HG03469 (cell line): ENCODE measurements at regions not wholly inside any gene's neighbourhood (a gene's known extent, or its start where the extent isn't known, plus 50 kb on each side); places are given as distances from the start of the nearest gene placed in this dataset.
"Not testable (repeated sequence)": the region's sequence is repeated elsewhere in the genome, so short reads cannot be mapped to it uniquely, and the experiment has no call there.

ENCODE experiments used
- ATAC-seq: cut with Tn5 transposase; IDR thresholded peaks from one replicate; pipeline ENCODE4 v1.9.1; 2021; ENCODE audit warnings: mild to moderate bottlenecking, moderate library complexity, moderate number of reproducible peaks; ENCODE audit not compliant: unreplicated experiment

DNA sequence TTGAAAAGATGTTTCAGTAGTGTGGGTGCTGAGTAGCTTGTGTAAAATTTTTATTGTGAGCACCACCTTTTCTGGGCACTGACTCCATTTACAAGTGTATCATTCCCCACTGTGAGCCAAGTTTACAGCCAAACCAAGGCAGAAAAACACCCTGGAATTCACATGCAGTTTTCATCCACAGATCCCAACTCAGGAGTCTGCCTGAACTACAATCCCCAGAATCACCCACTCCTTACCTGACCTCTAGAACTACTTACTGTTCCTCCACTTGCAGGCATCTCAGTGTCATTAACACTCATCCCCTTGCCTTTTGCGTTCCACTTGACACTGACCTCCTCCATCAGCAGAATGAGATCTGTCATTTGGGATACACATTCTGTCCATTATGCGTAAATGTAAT lies 2042.6 kb upstream of the CDH6 start:
- no peak for ATAC-seq

GRCh38 chr5:29148581-29148980 lies 2044.9 kb upstream of the CDH6 start:
- no peak for ATAC-seq

DNA sequence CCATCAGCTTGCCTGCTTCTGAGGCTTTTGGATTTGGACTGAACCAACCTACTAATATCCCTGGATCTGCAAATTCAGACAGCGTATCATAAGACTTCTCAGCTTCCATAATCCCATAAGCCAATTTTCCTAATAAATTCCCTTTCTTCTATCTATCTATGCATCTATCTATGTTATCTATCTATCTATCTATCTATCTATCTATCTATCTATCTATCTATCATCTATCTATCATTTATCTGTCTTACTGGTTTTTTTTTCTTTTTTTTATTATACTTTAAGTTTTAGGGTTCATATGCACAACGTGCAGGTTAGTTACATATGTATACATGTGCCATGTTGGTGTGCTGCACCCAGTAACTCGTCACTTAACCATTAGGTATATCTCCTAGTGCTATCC lies 2045.4 kb upstream of the CDH6 start:
- ATAC-seq, result no peak

- ATAC-seq, result no peak
These were observed 2050.2 kb upstream of the CDH6 start for GRCh38 chr5:29143266-29143665.

- ATAC-seq, result no peak
These were observed 2059.1 kb upstream of the CDH6 start for GRCh38 chr5:29134418-29134817.

- ATAC-seq, result no peak
These were observed 2062.2 kb upstream of the CDH6 start for GRCh38 chr5:29131285-29131684.

GRCh38 chr5:29130786-29131185 lies 2062.7 kb upstream of the CDH6 start:
- no peak for ATAC-seq

DNA sequence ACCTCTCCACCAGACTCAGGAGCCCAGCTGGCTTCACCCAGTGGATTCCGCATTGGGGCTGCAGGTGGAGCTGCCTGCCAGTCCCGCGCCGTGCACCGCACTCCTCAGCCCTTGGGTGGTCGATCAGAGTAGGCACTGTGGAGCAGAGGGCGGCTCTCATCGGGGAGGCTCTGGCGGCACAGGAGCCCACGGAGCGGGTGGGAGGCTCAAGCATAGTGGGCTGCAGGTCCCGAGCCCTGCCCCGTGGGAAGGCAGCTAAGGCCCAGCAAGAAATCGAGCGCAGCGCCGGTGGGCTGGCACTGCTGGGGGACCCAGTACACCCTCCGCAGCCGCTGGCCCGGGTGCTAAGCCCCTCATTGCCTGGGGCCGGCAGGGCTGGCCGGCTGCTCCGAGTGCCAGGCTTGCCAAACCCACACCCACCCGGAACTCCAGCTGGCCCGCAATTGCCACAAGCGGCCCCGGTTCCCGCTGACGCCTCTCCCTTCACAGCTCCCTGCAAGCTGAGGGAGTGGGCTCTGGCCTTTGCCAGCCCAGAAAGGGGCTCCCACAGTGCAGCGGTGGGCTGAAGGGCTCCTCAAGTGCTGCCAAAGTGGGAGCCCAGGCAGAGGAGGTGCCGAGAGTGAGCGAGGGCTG lies 2065.8 kb upstream of the CDH6 start:
- not testable (repeated sequence) for ATAC-seq

GRCh38 chr5:29126462-29126861 lies 2067.0 kb upstream of the CDH6 start:
- not testable (repeated sequence) for ATAC-seq

- no peak for ATAC-seq
These were observed 2071.2 kb upstream of the CDH6 start for GRCh38 chr5:29122306-29122705.

DNA sequence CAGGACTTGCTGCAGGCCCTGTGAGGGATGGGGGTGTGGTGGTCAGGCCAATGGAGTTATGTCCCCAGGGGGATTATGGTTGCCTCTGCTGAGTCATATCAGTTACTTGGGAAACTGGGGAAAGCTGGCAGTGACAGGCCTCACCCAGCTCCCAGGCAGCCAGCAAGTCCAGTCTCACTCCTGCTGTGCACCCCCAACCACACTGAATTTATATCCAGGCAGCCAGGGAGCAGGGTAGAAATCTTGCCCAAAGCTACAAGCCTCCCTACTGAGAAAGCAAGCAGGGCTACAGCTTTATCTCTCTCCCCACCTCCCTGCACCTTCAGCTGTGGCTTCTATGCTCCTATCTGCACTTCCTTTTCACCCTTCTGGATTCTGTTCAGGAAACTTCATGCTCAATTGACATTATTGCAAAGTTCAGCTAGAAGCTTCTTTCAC lies 2076.0 kb upstream of the CDH9 start:
- ATAC-seq, result no peak

DNA sequence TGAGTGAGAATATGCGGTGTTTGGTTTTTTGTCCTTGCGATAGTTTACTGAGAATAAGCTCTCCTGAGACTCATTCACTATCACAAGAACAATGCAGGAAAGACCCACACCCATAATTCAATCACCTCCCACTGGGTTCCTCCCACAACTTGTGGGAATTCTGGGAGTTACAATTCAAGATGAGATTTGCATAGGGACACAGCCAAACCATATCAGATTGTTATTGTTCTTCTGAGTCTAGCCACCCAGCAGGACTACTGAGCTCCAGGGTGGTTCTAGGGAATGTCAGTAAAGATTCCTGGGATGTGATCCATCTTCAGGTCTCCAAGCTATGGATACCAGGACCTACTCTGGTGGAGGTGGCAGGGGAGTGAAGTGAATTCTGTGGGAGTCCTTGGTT lies 2075.1 kb upstream of the CDH9 start:
- ATAC-seq, result no peak

- no peak for ATAC-seq
These were observed 2061.2 kb upstream of the CDH9 start for GRCh38 chr5:29099585-29099984.

DNA sequence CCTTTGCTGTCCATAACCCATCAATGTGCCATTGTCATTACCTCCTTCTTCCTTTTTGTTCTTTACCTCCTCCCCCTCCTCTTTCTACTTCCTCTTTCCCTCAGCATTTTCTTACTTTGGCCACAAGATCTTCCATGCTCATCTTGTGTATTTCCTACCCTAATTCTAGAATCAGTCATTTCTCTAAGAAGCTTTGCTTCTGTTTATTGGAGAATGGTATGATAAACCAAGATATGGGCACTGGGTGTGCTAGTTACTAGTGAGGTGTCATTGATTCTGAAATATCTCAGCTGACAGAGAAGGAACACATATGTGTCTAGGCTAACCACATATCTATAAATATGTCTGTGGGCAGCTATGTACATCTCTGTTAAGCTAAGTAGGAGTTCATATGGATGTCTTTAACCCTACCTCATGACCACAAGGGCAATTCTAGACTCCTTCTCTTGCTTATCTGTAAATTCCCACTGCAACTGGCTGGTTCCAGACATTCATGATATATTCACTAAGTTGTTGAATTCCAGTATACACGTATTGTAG lies 2051.3 kb upstream of the CDH9 start:
- ATAC-seq, result no peak

- ATAC-seq, result no peak
These were observed 2046.8 kb upstream of the CDH9 start for GRCh38 chr5:29085142-29085541.

DNA sequence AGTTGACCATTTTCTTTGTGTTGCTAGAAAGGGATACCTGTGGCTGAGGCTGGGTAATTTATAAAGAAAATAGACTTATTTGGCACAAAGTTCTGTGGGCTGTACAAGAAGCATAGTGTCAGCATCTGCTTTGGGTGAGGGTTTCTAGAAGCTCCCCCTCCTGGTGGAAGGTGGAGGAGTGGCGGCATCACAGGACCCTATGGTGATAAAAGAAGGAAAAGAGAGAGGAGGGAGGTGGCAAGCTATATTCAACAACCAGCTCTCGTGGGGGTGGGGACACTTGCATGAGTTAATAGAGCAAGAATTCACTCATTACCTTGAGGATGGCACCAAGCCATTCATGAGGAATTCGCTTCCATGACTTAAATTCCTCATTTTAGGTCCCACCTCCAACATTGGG lies 2041.4 kb upstream of the CDH9 start:
- ATAC-seq, result no peak

DNA sequence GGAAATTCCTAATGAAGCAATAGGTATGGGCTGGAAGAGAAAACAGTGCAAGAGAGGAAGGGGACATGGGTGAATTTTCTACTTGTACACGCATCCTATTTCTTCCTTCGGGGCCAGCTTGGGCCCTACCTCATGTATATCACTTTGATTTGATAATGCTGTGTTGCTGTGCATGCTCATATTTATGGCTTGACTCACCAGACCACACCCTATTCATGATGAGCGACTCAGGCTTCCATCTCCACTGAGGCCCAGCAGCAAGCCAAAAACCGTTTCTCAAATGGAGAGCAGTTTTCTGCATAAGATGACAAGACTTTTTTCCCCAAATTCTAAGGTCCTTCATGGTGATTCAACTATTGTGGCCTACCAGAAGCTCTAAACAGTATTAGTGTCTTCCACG lies 2039.1 kb upstream of the CDH9 start:
- ATAC-seq, result no peak

DNA sequence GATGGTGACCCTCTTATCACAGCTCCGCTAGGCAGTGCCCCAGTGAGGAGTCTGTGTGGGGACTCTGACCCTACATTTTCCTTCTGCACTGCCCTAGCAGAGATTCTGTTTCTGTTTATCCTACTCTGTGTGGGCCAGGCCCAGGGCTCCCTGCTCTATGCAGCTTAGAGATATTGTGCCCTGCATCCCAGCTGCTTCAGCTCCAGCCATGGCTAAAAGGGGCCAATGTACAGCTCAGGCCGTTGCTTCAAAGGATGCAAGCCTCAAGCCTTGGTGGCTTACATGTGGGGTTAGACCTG lies 2030.7 kb upstream of the CDH9 start:
- ATAC-seq, result no peak

GRCh38 chr5:29061381-29061780 lies 2023.0 kb upstream of the CDH9 start:
- no peak for ATAC-seq

GRCh38 chr5:29054694-29055093 lies 2016.3 kb upstream of the CDH9 start:
- no peak for ATAC-seq

- ATAC-seq, result no peak
These were observed 2015.9 kb upstream of the CDH9 start for GRCh38 chr5:29054282-29054681.

DNA sequence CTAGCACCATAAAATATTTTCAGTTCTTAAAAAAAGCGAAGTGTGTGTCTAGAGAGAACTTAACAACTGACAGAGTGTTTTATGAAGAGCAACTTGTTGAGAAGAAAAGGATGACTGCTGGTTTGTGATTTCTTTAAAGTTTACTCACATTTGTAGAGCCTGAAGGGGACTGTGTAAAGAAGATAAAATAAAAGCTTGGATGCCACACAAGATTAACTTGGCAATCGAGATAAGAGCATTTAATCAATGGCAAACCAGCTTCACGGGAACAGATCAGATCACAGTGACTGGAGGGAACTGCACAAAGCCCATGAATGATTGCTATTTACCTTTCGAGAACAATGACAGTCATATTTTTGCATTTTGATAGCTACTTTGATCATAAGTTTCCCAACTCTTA lies 2013.1 kb upstream of the CDH9 start:
- ATAC-seq, result no peak

DNA sequence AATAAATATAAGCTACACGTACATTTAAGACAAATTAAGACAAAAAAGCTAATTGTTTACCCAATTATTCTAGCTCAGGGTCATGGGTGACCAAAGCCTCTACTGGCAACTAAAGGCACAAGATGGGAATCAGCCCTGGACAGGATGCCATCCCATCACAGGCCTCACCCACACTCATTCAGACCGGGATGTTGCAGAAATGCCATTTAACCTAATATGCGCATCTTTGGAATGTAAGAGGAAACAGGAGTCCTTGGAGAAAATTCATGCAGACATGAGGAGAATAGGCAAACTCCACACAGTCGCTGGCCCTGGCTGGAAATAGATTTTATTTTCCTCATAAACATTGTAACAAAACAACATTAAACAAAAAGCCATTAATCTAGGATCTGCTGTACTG lies 2003.8 kb upstream of the CDH9 start:
- no peak for ATAC-seq
